GM21423 (cell line): ENCODE measurements at regions not wholly inside any gene's neighbourhood (a gene's known extent, or its start where the extent isn't known, plus 50 kb on each side); places are given as distances from the start of the nearest gene placed in this dataset.

Experiments used
- ATAC-seq: cut with Tn5 transposase; IDR thresholded peaks from one replicate; pipeline ENCODE4 v1.9.1; 2021; ENCODE audit warnings: mild to moderate bottlenecking, moderate library complexity; ENCODE audit not compliant: unreplicated experiment

DNA sequence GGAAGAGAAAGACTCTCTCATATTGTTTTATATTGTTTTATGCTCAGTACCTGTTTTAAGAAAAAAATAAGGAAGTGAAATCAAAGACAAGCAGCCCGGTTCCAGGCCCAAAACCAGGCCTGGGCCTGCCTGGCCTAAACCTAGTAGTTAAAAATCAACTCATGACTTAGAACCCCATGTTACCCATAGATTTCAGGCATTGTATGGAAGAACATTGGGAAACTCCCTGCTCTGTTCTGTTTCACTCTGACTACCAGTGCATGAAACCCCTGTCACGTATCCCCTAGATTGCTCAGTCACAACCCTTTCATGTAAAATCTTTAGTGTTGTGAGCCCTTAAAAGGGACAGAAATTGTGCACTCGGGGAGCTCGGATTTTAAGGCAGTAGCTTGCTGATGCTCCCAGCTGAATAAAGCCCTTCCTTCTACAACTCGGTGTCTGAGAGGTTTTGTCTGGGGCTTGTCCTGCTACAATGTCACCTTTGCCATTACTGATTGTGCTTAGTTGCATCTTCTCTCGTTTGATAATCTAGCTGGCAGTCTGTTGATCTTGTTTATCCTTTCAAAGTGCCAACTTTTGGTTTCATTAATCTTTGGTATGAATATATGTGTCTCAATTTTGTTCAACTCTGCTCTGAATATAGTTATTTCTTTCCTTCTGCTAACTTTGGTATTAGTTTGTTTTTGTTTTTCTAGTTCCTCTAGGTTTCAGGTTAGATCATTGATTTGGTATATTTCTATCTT is 842.8 kb upstream of the NDST4 start:
- peak; percentile 42 for ATAC-seq

DNA sequence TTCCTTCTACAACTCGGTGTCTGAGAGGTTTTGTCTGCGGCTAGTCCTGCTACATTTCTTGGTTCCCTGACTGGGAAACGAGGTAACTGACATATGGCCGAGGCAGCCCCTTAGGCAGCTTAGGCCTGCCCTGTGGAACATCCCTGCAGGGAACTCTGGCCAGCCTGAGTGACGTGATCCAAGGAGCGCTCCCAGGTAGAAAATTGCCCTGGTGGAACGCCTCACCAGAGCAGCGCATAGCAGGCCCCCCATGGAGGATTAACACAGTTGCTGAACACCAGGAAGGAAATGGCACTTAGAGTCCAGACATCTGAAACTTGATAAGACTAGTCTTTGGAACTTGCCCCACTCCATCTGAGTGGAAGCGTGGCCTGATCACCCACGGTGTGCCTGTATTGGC is 837.4 kb upstream of the NDST4 start:
- ATAC-seq, result no peak

DNA sequence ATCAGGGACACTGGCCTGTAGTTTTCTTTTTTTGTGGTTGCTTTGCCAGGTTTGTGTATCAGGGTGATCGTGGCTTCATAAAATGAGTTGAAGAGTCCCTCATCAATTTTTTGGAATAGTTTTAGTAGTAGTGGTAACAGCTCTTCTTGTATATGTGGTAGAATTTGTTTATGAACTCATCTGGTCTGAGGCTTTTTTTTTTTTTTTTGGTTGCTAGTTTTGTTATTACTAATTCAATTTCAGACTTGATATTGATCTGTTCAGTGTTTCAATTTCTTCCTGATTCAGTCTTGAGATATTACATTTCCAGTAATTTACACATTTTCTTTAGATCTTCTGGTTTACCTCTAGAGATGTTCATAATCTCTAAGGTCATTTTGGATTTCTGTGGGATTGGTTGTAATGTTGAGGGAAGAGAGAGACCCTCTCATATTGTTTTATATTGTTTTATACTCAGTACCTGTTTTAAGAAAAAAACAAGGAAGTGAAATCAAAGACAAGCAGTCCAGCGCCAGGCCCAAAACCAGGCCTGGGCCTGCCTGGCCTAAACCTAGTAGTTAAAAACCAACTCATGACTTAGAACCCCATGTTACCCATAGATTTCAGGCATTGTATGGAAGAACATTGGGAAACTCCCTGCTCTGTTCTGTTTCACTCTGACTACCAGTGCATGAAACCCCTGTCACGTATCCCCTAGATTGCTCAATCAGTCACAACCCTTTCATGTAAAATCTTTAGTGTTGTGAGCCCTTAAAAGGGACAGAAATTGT is 836.7 kb upstream of the NDST4 start:
- peak; percentile 79 for ATAC-seq

DNA sequence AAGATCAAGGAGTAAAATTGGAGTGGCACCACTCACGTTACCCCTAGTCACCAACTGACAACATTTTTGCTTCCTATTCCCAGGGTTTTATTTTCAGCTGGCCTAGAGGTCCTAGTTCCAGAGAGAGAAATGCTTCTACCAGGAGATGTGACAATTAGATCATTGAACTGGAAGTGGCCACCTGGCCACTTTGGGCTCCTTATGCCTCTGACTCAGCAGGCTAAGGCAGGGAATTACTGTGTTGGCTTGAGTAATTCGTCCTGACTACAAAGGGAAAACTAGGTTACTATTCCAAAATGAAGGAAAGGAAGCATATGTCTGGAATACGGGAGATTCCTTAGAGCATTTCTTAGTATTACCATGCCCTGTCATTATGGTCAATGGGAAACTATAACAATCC is 831.6 kb upstream of the NDST4 start:
- ATAC-seq, result no peak

DNA sequence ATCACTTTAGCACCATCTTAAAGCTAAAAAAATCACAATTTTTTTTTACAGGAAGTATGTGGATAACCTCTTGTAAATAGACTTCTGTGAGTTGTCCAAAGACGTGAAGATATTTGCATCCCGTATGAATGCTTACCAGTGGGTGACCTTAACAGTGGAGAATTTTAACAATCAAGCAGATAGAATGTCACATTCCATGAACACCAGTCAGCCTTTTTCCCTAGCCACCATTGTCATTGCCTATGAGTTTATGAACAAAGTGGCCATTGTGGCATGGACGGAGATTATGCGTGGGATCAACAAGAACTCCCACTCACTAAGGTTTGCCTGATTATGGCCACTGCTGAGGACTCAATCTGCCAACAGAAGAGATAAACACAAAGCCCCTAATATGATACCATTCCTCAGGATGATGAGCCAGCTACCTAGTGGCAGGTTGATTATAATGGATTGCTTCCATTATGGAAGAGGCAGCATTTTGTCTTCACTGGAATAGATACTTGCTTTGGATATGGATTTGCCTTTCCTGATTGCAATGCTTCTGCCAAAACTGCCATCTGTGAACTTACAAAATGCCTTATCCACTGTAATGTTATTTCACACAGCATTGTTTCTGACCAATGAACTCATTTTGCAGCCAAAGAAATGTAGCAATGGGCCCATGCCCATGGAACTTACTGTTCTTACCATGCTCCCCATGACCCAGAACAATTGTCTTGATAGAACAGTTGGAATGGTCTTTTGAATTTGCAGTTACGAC is 830.9 kb upstream of the NDST4 start:
- ATAC-seq, result no peak

DNA sequence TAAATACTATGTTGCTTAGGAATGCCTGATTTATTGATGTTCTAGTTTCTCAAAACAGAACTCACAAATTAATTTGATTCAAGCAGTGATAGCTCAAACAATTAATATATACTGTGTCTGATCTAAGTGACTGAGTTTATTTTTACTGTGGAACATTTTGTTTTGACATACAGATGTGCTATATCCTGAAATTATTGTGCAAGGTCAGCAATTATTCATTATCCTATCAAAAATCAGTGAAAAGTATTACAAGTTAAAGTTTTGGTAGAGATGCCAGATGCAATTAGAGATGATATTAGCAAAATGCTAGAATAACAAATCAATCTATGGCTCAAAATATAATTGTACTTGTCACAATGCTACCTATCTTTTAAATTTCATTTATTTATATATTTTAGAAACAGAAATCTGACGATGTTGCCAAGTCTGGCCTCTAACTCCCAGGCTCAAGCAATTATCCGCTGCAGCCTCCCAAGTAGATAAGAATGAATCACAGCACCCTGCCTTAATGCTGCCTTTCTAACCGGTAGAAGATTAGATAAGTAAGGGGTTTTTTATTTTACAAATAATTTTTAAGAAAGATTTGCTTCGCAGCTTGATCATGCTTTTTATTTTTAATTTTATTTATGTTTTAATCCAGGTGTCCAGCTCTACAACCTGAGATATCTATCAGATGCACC is 825.5 kb upstream of the NDST4 start:
- ATAC-seq, result no peak

DNA sequence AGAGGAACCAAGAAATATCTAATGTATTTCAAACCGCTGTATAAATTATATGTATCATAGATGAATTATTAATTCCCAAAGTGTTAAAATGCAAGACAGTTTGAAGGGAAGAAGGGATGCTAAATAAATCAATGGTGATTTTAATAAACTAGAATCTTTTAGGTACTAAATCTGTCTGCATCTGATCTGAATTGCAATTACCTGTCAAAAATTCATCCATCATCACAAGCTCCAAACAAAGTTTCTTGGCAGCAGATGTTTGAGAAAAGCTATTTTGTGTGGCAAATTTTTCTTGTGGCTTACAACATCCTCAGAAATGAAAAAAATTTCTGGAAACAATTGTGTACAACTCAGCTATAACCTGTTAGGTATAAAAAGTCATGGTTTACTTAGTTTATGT is 816.0 kb upstream of the NDST4 start:
- no peak for ATAC-seq

DNA sequence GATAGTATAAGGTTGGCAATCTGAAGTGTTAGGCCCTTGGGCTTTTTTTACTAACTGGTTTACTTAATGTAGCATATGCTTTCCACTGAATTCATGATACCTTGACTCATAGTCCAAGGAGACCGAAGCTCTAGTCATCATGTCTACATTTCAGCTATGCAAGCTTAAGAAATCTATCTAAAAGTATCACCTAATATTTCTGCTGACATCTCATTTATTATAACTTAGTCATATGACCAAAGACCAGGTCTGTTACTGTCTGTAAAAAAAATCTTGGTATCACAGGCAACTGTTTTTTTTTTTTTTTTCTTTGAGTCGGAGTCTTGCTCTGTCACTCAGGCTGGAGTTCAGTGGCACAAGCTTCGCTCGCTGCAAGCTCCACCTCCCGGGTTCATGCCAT is 814.0 kb upstream of the NDST4 start:
- no peak for ATAC-seq

DNA sequence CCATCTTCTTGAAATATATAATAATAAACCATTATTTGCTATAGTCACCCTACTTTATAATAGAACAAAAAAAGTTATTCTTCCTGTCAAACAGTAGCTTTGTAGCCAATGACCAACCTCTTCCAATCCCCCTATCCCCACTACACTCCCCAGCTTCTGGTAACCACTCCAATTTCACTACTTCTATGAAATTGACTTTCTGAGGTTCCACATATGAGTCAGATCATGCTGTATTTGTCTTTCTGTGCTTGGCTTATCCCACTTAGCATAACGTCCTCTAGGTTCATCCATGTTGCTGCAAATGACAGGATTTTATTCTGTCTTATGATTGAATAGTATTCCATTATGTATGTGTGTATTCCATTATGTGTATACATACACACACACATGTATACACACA is 809.7 kb upstream of the NDST4 start:
- ATAC-seq, result no peak

DNA sequence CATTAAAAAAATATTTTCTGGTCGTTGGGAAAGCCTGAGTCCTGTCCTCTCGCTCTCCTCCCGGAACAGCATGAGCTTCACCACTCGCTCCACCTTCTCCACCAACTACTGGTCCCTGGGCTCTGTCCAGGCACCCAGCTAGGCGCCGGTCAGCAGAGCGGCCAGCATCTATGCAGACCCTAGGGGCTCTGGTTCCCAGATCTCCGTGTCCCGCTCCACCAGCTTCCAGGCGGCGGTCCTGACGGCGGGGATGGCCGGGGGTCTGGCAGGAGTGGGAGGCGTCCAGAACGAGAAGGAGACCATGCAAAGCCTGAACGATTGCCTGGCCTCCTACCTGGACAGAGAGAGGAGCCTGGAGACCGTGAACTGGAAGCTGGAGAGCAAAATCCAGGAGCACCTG is 807.2 kb upstream of the NDST4 start:
- ATAC-seq, result no peak

DNA sequence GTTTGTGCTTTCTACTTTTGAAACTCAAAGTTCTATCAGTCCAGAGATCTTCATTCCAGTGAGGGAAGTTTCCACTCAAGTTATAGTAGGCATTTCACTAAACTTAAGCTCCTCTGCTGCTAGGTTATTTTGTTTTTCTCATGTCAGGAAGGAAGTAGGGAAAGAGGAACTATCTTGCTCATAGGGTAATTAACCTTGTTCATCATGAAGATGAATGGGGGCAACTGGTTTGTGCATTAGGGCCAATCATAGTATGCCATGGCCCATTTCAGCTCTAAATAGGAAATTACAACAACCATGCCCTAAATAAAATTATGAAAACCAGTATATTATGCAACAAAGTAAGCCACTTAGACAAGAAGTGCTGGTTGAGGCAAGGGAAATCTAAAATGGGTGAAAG is 804.7 kb upstream of the NDST4 start:
- ATAC-seq, result no peak

DNA sequence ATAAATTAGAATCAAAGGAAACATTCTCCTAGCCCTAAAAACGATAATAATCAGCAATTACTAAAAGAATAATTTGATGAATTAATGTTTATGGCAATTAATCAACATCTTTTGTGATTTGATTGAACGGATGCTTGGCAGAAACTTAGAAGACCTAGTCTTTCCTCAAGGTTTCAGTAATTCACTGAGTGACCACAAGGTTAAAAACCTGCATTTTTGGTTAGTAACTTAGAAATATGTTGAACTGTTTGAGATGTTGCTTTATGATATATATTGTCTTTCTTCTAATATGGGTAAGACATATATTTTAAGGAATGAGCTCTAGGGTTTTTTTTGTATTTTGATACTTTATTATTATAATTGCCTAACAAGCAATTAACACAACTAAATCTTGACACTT is 793.0 kb upstream of the NDST4 start:
- no peak for ATAC-seq

DNA sequence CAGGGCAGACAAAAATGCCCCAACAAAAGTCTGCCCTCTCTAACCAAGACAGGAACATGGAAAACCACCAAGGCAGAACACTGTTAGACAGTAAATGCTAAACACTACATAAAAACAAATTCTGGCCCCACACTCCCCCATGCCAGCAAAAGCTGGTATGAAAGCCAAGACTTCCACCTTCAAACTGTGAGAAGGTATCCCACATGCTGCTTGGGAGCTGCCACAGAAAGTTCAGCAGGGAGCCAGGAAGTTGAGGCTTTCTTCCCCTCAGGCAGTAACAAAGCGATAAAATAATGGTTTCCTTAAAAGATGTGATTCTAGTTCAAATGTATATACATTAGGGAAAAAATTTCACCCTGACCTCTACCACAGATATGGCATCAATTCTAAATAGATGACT is 770.4 kb upstream of the NDST4 start:
- no peak for ATAC-seq

DNA sequence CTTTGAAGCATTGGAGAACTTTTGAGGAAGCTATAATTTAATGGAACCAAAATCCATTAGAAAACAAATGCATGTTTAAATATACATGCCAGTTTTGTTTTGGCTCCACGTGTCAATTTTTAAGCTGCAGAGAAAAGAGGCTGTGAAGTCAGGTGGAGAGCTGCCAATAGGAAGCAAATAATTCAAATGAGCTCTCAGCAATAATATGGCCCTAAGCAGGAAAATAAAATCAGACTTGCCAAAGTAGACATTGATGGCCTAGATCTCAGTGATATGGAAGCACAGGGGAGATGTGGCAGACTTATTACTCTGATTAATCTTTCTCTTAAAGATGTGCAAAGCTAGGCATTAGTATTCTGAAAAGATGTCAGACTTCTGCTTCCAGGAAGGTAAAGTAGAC is 769.8 kb upstream of the NDST4 start:
- no peak for ATAC-seq

DNA sequence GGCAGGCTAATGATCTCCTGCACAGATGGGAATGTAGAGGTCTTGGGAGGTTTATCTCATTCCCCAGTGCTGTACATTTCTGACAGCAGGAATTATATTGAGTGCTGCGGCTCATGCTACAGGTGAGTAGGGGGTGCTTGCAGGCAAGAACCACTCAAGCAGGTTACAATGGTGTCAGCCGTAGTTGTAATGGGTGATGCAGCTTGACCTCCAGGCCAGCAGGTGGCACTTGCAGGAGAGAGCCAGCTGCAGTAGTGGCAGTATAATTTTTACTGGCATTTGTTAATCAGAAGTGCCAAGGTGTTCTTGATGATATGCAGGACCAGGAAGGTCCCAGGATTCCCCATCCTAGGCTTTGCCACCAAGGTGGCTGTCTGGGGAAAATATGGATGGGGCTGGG is 759.6 kb upstream of the NDST4 start:
- ATAC-seq, result no peak

DNA sequence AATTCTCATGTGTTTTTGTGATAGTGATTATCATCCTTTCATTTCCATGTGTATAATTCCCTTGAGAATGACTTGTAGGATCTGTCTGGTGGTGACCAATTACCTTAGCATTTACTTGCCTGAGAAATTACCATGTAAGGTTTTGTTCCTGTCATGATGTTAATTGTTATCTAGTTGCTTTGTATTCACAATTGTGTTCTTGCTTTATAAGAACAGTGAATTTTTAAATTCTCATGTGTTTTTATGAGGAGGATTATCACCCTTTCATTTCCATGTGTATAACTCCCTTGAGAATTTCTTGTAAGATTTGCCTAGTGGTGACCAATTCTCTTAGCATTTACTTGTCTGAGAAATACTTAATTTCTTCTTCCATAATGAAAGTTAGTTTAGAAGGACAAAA is 758.2 kb upstream of the NDST4 start:
- ATAC-seq, result no peak

DNA sequence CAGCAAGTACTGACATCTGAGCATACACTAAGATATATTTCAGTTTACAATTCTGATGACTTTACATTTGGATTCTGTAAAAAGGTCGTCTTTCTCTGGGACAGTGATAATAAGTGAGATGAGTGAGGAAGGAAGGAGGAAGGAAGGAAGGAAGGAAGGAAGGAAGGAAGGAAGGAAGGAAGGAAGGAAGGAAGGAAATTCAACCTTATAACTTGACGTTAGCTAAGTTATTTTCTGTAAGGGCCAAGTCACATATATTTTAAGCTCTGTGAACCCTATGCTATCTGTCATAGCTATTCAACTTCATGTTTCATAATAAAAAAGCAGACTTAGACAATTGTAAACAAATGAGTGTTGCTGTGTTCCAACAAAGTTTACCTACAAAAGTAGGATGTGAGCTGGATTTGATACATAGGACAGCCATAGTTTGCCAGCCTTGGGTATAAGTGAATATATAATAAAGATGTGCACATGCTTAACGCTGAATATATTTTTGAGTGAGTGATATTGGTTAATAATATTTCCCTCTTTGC is 753.0 kb upstream of the NDST4 start:
- ATAC-seq, result no peak

DNA sequence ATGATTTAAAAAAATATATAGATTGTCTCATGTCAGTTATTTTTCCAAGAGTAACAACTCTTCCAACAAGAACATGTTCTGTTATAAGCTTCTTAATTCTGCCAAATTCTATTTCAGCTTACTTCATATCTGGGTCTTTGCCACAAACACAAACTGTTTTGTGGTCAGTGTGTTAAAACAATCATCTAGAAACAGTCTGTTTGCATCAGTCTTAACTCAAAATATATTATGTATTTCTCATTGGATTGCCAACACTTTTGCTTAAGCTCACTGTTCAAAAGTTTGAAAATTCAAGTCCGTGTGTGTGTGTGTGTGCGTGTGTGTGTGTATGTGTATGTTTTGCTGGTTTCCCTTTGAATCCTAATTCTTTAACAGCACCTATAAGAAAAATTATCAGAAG is 752.3 kb upstream of the NDST4 start:
- no peak for ATAC-seq

DNA sequence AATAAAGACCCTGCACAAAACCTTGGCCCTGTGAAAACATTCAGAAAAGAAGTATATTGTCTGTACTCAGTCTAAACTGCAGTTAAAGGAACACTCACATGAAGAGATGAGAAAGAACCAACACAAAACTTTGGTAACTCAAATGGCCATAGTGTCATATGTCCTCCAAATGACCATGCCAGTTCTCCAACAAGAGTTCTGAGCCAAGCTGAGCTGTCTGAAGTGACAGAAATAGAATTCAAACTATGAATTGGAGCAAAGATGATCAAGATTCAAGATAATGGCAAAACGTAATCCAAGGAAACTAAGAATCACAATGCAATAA is 739.3 kb upstream of the NDST4 start:
- no peak for ATAC-seq

DNA sequence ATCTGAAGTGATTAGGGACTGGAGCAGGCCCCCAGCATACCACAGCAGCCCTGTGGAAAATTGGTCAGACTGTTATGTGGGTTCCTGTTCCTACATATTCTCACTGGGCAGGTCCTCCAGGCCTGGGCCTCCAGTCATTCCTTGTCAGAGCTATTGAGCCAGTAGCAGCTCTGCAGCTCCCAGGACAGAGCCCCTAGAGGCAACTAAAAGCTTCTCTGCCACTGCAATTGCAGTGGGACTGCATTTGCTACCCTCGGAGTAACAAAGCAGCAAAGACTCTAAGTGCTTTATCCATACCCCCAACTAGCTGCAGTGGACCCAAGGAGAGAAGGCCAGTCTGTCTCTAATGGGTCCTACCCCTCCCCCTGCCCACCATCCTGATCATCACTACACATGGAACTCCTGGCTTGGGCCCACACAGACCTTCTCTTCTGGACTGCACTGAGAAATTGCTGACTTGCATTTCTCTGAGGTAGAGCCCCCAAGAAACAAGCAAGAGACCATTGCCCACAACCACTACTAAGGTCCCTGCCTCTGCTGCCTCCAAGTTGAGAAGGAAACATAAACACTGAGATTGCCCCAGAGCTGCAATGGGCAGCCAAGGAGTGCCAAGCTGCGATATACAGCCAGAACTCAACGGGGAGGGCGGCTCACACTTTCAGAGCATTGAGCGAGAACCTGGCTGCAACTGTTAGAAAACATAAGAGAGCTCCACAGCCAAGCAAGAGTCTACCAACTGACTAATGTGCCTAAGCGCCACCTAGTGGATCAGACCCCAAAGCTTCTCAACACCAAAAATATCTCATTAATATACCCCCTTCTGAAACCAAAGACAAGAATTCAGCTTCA is 738.7 kb upstream of the NDST4 start:
- peak; percentile 72 for ATAC-seq
